ENCODE measurements at regions not wholly inside any gene's neighbourhood (a gene's known extent, or its start where the extent isn't known, plus 50 kb on each side); places are given as distances from the start of the nearest gene placed in this dataset.

DNA sequence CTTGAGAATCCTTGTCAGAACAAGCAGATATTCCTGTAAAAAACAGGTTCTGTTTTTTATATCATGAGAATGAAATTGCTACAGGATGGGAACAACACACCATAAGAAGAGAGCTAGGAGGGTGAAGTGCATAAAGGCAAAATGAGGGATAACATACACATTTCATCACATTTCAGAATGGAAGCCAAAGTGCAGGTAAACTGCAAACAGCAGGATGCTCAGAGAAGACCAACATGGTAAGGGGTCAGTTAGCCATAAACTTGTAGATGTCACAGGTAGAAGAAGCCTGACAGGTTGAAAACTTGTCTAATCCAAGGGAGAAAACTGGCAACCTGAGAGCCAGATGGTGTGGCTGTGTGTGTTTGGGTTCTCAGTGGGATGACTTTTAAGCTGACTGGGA lies 88.9 kb upstream of the FAT1 start:
- H3K4me1 ChIP-seq: no peaks in the 10 kb centered on the region
- no peaks in the 10 kb centered on the region for H3K9me3 ChIP-seq
- H3K36me3 ChIP-seq (ENCODE audit: insufficient read depth in 1 of 2, low read depth in 1 of 2): no peaks in the 10 kb centered on the region
- ATAC-seq: no peak
- H3K27me3 ChIP-seq (ENCODE audit: insufficient read depth in 3 of 3, low read length in 2 of 3): peaks cover 0 to 3% (median 0%) of the 10 kb centered on the region in 3 donors
- TF ChIP-seq, protein P1, sequence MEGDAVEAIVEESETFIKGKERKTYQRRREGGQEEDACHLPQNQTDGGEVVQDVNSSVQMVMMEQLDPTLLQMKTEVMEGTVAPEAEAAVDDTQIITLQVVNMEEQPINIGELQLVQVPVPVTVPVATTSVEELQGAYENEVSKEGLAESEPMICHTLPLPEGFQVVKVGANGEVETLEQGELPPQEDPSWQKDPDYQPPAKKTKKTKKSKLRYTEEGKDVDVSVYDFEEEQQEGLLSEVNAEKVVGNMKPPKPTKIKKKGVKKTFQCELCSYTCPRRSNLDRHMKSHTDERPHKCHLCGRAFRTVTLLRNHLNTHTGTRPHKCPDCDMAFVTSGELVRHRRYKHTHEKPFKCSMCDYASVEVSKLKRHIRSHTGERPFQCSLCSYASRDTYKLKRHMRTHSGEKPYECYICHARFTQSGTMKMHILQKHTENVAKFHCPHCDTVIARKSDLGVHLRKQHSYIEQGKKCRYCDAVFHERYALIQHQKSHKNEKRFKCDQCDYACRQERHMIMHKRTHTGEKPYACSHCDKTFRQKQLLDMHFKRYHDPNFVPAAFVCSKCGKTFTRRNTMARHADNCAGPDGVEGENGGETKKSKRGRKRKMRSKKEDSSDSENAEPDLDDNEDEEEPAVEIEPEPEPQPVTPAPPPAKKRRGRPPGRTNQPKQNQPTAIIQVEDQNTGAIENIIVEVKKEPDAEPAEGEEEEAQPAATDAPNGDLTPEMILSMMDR (IDR thresholded peaks at IDR 0.05): no peak
- DNase-seq: no peak
- intact Hi-C loops (cut with DNase I): no loop called here
- H3K4me3 ChIP-seq: no peak overlapping the region
- H3K27ac ChIP-seq: no peak overlapping the region

GRCh38 chr4:186813377-186814068 lies 89.9 kb upstream of the FAT1 start:
- DNase-seq (no peak), ATAC-seq (no peak)
- TF ChIP-seq, protein P1 (IDR thresholded peaks at IDR 0.05): no peak
- no peaks in the 10 kb centered on the region for H3K4me1 ChIP-seq
- H3K36me3 ChIP-seq (ENCODE audit: insufficient read depth in 1 of 2, low read depth in 1 of 2): no peaks in the 10 kb centered on the region
- WGBS, 3 donors: 79 to 84% (median 80%) methylated on average over 3 of the region's 3 CpGs
- H3K4me3 ChIP-seq: no peak overlapping the region
- peaks cover 0 to 3% (median 0%) of the 10 kb centered on the region in 3 donors for H3K27me3 ChIP-seq (ENCODE audit: insufficient read depth in 3 of 3, low read length in 2 of 3)
- H3K27ac ChIP-seq: no peak overlapping the region
- H3K9me3 ChIP-seq: no peaks in the 10 kb centered on the region
- intact Hi-C loops (cut with DNase I): no loop called here

DNA sequence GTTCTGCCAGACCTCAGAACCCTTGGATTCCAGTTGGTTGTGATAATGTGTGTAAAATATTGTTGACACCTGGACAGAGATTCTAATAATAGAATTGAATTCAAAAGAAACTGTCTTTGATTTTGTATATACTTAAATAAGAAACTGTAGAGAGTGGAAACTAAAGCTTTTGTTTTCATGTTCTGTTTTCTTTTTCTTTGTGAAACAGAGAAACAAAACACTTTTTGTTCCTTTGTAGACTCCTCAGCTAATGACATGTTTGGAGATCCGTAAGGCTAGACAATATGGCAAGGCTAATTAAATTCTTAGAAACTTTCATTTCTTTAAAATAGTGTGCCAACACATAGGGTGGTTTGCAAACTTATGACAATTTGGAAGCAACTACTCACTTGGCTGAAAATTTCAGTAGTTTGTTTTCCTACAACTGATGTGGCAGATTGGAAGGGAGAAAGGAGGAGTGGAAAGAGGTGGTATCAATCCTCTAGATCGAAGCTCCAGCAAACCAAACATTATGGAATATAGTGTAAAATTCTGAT lies 90.9 kb upstream of the FAT1 start:
- TF ChIP-seq, protein P1 (IDR thresholded peaks at IDR 0.05): no peak
- H3K36me3 ChIP-seq (ENCODE audit: insufficient read depth in 1 of 2, low read depth in 1 of 2): no peaks in the 10 kb centered on the region
- peaks cover 0 to 3% (median 0%) of the 10 kb centered on the region in 3 donors for H3K27me3 ChIP-seq (ENCODE audit: insufficient read depth in 3 of 3, low read length in 2 of 3)
- no peaks in the 10 kb centered on the region for H3K9me3 ChIP-seq
- H3K4me1 ChIP-seq: no peaks in the 10 kb centered on the region
- 38 to 45% (median 41%) methylated on average over 2 of the region's 2 CpGs for whole genome bisulfite sequencing, 3 donors
- no peak overlapping the region for H3K27ac ChIP-seq
- no peak for DNase-seq
- intact Hi-C loops (cut with DNase I): no loop called here
- no peak for ATAC-seq
- no peak overlapping the region for H3K4me3 ChIP-seq

DNA sequence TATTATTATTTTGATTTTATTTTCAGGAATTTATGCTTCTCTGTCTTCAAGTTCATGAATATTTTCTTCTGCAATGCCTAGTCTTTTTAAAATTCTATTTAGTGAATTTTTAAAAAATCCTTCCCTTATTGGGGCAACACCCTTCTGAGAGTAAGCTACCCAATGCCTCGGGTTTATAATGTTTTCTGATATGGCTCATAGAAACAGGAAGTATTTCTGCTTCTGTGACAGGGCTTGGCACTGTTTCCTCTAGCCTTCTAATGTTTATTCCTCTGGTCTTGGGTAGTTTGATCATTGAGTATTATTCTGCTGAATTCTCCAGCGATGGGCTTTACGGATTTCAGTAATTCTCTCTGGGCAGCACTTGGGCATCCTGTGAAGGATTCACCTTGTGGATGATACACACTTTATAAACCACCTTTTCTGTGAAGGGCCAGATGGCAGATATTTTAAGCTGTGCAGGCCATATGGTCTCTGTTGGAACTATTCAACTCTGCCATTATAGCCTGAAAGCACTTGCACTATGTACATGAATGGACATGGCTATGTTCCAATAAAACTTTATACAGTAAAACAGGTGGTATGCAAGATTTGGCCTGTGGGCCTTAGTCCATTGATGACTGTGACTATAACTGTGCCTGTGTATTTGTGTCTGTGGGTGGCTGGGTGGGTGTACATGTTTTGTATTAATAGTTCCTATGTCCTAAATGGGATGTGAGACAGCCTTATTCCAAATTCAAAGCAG lies 95.9 kb upstream of the FAT1 start:
- no peaks in the 10 kb centered on the region for H3K36me3 ChIP-seq (ENCODE audit: insufficient read depth in 1 of 2, low read depth in 1 of 2)
- H3K27ac ChIP-seq: no peak overlapping the region
- no peak overlapping the region for H3K4me3 ChIP-seq
- H3K4me1 ChIP-seq: no peaks in the 10 kb centered on the region
- H3K9me3 ChIP-seq: no peaks in the 10 kb centered on the region
- H3K27me3 ChIP-seq (ENCODE audit: insufficient read depth in 3 of 3, low read length in 2 of 3): no peaks in the 10 kb centered on the region
- ATAC-seq (no peak), DNase-seq (no peak)
- TF ChIP-seq, protein P1 (IDR thresholded peaks at IDR 0.05): no peak
- intact Hi-C loops (cut with DNase I): no loop called here
- 65 to 74% (median 69%) methylated on average over 3 of the region's 3 CpGs for WGBS, 3 donors

Measured in psoas muscle (tissue), 7 donors.